Esophagus muscularis mucosa (tissue), 4 donors: ENCODE measurements at regions not wholly inside any gene's neighbourhood (a gene's known extent, or its start where the extent isn't known, plus 50 kb on each side); places are given as distances from the start of the nearest gene placed in this dataset.

Experiments used
- DNase-seq: peaks from one replicate; pipeline ENCODE4 v3.0.0-alpha.2; 2017; ENCODE audit errors: extremely low spot score
- H3K27ac ChIP-seq, 4 donors: fragments of 200-600 bp; sonication (generic); replicated peaks in 1 of 4; 1 replicate in 3 of 4; 2 replicates in 1 of 4; pipeline ENCODE4 v1.5.1; 2016 to 2019; ENCODE audit warnings: mild to moderate bottlenecking in 1 of 4
- H3K27me3 ChIP-seq, 4 donors: fragments of 200-600 bp; sonication (generic); one replicate each; pipeline versions ENCODE4 v1.5.1 to v1.6.0; 2016 to 2019
- H3K36me3 ChIP-seq, 4 donors: fragments of 200-600 bp; sonication (generic); one replicate each; pipeline ENCODE4 v1.5.1; 2016 to 2019
- H3K4me1 ChIP-seq, 4 donors: fragments of 200-600 bp; sonication (generic); one replicate each; pipeline ENCODE4 v1.5.1; 2016 to 2019
- H3K4me3 ChIP-seq, 4 donors: fragments of 200-600 bp; sonication (generic); 1 replicate in 2 of 4; 2 replicates in 2 of 4; pipeline ENCODE4 v1.5.1; 2016 to 2019; ENCODE audit warnings: mild to moderate bottlenecking in 4 of 4, moderate library complexity in 1 of 4
- H3K9me3 ChIP-seq, 4 donors: fragments of 200-600 bp; sonication (generic); 1 replicate in 3 of 4; 2 replicates in 1 of 4; pipeline ENCODE4 v1.5.1; 2016 to 2019
- EP300 ChIP-seq: sonication (generic); formaldehyde crosslinking; IDR thresholded peaks from one replicate; pipeline ENCODE4 v1.6.1; 2017; ENCODE audit warnings: antibody characterized with exemption
- POLR2A ChIP-seq: fragments of 450-650 bp; IDR thresholded peaks from one replicate; pipeline ENCODE4 v1.6.1; 2017; ENCODE audit warnings: antibody characterized with exemption, moderate library complexity, mild to moderate bottlenecking, low read depth
- POLR2AphosphoS5 ChIP-seq, 2 donors: sonication (generic); formaldehyde crosslinking; IDR thresholded peaks; one replicate each; pipeline ENCODE4 v1.6.1; 2017; ENCODE audit warnings: antibody characterized with exemption in 2 of 2
- WGBS: methylation state at CpG from one replicate; pipeline ENCODE4 v1.1.5; 2018; 5-methylcytosine and 5-hydroxymethylcytosine counted together
- intact Hi-C: fragments of 100-400 bp; cut with DNase I; formaldehyde crosslinking; loops from one replicate; pipeline ENCODE4 v1.15.1; 2023
- TF ChIP-seq, protein P1 (sequence below), 3 experiments: fragments of 200-600 bp in 2 of 3; fragments of 450-650 bp in 1 of 3; sonication (generic) in 2 of 3; IDR thresholded peaks; one replicate each; pipeline ENCODE4 v1.5.1; 2017 to 2019; ENCODE audit warnings: antibody characterized with exemption in 3 of 3, mild to moderate bottlenecking in 2 of 3, moderate library complexity in 1 of 3

DNA sequence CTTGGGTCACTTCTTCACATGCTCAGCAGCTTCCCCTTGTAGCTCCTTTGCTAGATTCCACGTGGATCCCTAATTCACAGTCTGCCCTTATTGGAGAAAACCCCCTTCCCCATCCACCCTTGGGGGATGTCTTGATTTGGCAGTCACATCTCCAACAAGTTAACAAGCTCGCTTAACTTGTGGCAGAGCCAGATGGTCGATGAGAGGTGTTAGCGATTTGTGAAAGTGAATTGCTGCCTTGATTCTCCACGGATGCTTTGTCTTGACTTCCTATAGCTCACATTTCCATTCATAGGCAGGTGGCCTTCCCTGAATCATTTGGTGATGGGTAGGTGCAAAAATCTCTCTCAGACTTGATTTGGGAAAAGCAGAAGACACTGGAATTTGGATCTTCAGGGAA is 387.9 kb downstream of the TCERG1L start:
- Histone ChIP-seq H3K27ac (no peak overlapping the region), H3K4me3 (no peak overlapping the region), H3K36me3 (no peaks in the 10 kb centered on the region), H3K27me3 (peaks cover 0 to 39% (median 0%) of the 10 kb centered on the region in 4 donors), H3K4me1 (no peaks in the 10 kb centered on the region), H3K9me3 (no peaks in the 10 kb centered on the region)
- intact Hi-C loops = no loop called here
- 70% methylated on average over 5 of the region's 5 CpGs for WGBS
- DNase-seq = no peak
- TF ChIP-seq POLR2A (no peak), EP300 (no peak), POLR2AphosphoS5 (IDR thresholded peaks at IDR 0.05) (no peak)
- TF ChIP-seq, protein P1, sequence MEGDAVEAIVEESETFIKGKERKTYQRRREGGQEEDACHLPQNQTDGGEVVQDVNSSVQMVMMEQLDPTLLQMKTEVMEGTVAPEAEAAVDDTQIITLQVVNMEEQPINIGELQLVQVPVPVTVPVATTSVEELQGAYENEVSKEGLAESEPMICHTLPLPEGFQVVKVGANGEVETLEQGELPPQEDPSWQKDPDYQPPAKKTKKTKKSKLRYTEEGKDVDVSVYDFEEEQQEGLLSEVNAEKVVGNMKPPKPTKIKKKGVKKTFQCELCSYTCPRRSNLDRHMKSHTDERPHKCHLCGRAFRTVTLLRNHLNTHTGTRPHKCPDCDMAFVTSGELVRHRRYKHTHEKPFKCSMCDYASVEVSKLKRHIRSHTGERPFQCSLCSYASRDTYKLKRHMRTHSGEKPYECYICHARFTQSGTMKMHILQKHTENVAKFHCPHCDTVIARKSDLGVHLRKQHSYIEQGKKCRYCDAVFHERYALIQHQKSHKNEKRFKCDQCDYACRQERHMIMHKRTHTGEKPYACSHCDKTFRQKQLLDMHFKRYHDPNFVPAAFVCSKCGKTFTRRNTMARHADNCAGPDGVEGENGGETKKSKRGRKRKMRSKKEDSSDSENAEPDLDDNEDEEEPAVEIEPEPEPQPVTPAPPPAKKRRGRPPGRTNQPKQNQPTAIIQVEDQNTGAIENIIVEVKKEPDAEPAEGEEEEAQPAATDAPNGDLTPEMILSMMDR (IDR thresholded peaks at IDR 0.05) = no peak

DNA sequence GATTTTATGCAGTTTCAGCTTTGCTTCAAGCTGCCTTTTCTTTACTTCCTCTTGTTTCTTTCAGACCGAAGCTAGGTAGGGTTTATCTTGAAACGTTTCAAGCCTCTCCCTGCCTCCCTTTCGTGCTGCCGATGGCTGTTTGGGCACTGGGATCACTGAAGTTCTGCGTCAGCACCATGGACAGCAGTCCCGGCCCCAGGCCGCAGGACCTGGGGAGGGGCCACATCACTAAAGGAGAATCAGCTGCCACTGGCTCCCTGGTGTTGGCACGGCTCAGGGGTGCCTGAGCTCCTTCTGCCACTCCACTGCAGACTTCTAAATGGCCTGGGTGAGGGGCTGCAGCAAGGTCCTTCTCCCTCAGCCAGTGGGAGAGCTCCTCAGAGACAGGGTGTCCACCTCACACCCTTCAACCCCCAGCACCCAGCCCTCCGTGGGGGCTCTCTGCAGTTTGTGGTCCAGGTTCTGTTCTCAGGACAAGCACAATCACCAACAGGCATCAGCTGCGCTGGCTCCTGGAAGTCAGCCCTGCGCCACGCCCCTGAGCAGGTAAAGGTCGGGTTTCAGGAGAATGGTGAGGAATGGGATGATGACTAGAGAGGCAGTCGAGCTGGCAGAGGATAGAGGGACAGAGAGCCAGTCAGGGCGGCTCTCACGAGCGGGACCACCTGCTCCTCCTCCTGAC is 387.2 kb downstream of the TCERG1L start:
- 36% methylated on average over 15 of the region's 17 CpGs for WGBS
- Histone ChIP-seq H3K4me3 (no peak overlapping the region), H3K27ac (no peak overlapping the region), H3K4me1 (no peaks in the 10 kb centered on the region), H3K9me3 (no peaks in the 10 kb centered on the region), H3K27me3 (peaks cover 0 to 45% (median 0%) of the 10 kb centered on the region in 4 donors), H3K36me3 (no peaks in the 10 kb centered on the region)
- TF ChIP-seq POLR2AphosphoS5 (IDR thresholded peaks at IDR 0.05) (no peak), EP300 (no peak), POLR2A (no peak)
- TF ChIP-seq, protein P1 (IDR thresholded peaks at IDR 0.05) = no peak
- DNase-seq = no peak
- intact Hi-C loops = no loop called here

DNA sequence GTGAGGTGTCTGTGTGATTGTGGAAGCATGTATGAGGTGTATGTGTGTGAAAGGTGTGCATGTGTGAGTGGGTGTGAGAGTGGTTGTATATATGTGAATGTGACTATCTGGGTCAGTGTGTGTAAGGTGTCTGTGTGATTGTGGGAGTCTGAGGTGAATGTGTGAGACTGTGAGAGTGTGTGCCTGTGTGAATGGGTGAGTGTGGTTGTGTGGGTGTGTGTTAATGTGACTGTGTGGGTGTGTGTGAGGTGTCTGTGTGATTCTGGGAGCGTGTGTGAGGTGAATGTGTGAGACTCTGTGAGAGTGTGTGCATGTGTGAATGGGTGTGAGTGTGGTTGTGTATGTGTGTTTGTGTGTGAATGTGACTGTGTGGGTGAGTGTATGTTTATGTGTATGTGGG is 385.1 kb downstream of the TCERG1L start:
- TF ChIP-seq, protein P1 (IDR thresholded peaks at IDR 0.05) = no peak
- no peak for TF ChIP-seq POLR2A
- TF ChIP-seq POLR2AphosphoS5 (IDR thresholded peaks at IDR 0.05) = no peak
- no peak for TF ChIP-seq EP300
- intact Hi-C loops = no loop called here
- 69% methylated on average over 1 of the region's 1 CpG for WGBS
- no peak overlapping the region for H3K27ac ChIP-seq
- no peaks in the 10 kb centered on the region for H3K4me1 ChIP-seq
- H3K27me3 ChIP-seq = peaks cover 0 to 57% (median 0%) of the 10 kb centered on the region in 4 donors
- no peak overlapping the region for H3K4me3 ChIP-seq
- H3K9me3 ChIP-seq = no peaks in the 10 kb centered on the region
- DNase-seq = no peak
- H3K36me3 ChIP-seq = no peaks in the 10 kb centered on the region

DNA sequence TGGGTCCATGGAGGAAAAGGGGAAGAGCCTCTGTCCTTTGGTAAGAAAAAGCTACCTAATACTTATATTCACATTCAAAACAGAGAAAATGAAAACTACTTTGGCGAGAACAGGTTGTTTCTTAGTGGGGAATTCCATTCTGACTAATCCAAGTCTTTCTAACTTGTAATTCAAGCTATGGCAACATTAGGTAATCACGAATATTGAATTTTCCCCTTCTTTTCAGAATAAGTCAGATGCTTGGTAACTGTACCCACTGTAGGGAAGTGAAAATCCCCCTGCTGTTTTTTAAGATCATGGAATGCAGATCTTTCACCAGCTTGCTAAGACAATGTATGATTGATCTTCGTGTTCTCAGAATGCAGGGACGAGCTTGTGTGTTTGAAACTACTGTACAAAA is 384.4 kb downstream of the TCERG1L start:
- H3K4me1 ChIP-seq = no peaks in the 10 kb centered on the region
- WGBS = 52% methylated on average over 4 of the region's 4 CpGs
- H3K36me3 ChIP-seq = no peaks in the 10 kb centered on the region
- H3K4me3 ChIP-seq = no peak overlapping the region
- TF ChIP-seq EP300 = no peak
- intact Hi-C loops = no loop called here
- H3K27me3 ChIP-seq = peaks cover 0 to 59% (median 0%) of the 10 kb centered on the region in 4 donors
- H3K9me3 ChIP-seq = no peaks in the 10 kb centered on the region
- no peak for DNase-seq
- H3K27ac ChIP-seq = no peak overlapping the region

DNA sequence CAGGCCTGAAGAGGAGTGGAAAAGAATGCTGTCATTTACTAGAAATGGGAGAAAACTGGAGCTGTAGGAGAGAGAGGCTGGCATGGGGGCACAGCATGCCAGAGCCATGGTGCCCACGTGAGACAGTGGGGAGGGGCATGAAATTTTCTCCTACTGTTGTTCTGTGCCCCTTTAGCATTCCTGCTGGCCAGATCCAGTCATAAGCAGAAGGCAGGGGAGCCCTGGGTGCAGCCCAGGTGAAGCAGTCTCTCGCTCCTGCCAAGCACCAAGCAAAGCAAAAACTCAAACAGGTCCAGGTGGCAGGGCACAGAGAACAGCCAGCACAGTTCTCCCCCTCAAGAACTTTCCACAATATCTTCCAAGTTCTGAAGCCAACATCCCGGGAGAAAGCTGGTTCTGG is 383.2 kb downstream of the TCERG1L start:
- Histone ChIP-seq H3K27me3 (peaks cover 0 to 65% (median 0%) of the 10 kb centered on the region in 4 donors), H3K4me1 (no peaks in the 10 kb centered on the region), H3K4me3 (no peak overlapping the region), H3K27ac (no peak overlapping the region), H3K9me3 (no peaks in the 10 kb centered on the region), H3K36me3 (no peaks in the 10 kb centered on the region)
- WGBS = 68% methylated on average over 3 of the region's 3 CpGs
- no peak for DNase-seq
- intact Hi-C loops = no loop called here
- TF ChIP-seq POLR2A = no peak
- no peak for TF ChIP-seq POLR2AphosphoS5 (IDR thresholded peaks at IDR 0.05)
- TF ChIP-seq, protein P1 (IDR thresholded peaks at IDR 0.05) = no peak
- no peak for TF ChIP-seq EP300
